ENCODE measurements at regions not wholly inside any gene's neighbourhood (a gene's known extent, or its start where the extent isn't known, plus 50 kb on each side); places are given as distances from the start of the nearest gene placed in this dataset.

DNA sequence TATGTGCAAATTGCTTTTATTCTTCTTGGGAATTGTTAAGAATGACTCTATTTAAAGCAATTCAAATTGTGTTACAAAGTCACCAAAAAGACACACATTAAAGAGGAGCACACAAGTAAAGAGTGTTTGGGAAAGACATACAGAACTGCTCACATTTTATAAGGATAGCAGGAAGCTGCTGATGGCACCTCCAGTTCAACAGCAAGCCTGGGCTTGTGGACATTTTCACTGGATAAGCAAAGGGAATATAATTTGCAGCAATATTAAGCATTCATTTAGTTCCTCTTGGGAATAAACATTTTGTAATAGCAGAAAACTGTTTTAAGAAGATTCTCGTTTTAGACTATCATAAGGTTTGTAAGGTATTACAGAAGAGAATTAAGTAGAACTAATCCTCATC is 1271.9 kb downstream of the ZPLD1 start:
- ATAC-seq, result no peak
- no peak for DNase-seq
- 66 to 78% methylated on average over 1 of the region's 1 CpG for WGBS, 2 donors
- Histone ChIP-seq H3K9me3 (no peaks in the 10 kb centered on the region), H3K4me3 (no peak overlapping the region), H3K4me1 (no peaks in the 10 kb centered on the region), H3K27me3 (no peaks in the 10 kb centered on the region), H3K36me3 (replicated peaks in 1 of 2; ENCODE audit: insufficient read depth in 1 of 2, low read depth in 2 of 2) (no peaks in the 10 kb centered on the region), H3K27ac (no peak overlapping the region)
- intact Hi-C loops (cut with DNase I), result no loop called here
- no peak for TF ChIP-seq POLR2A (IDR thresholded peaks at IDR 0.05)
- TF ChIP-seq CTCF (IDR thresholded peaks at IDR 0.05), result no peak

DNA sequence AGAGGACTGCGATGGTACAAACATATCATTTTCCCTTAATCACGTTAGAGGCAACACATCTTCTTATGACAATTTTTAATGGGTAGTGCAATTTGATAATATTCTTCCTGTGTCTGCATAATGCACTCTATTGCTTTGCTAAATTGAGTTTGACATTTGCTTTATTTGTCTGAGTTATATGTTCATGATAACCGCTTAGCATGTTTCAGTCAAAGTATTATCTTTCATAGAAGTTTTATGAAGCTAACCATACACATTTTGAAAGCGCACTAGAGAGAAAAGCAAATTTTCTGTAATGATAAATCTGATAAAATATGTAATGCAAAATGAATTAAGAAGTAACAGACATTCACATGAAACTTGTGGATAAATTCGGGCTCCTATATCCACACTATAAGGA is 1276.9 kb downstream of the ZPLD1 start:
- Histone ChIP-seq H3K27ac (no peak overlapping the region), H3K9me3 (no peaks in the 10 kb centered on the region), H3K36me3 (replicated peaks in 1 of 2; ENCODE audit: insufficient read depth in 1 of 2, low read depth in 2 of 2) (no peaks in the 10 kb centered on the region), H3K27me3 (no peaks in the 10 kb centered on the region), H3K4me3 (no peak overlapping the region), H3K4me1 (no peaks in the 10 kb centered on the region)
- ATAC-seq (no peak), DNase-seq (no peak)
- 84 to 91% methylated on average over 5 of the region's 5 CpGs for WGBS, 2 donors
- TF ChIP-seq CTCF (IDR thresholded peaks at IDR 0.05), result no peak
- TF ChIP-seq POLR2A (IDR thresholded peaks at IDR 0.05), result no peak
- intact Hi-C loops (cut with DNase I), result no loop called here

- Histone ChIP-seq H3K36me3 (replicated peaks in 1 of 2; ENCODE audit: insufficient read depth in 1 of 2, low read depth in 2 of 2) (no peaks in the 10 kb centered on the region), H3K9me3 (no peaks in the 10 kb centered on the region), H3K4me3 (no peak overlapping the region), H3K27me3 (no peaks in the 10 kb centered on the region), H3K27ac (no peak overlapping the region), H3K4me1 (no peaks in the 10 kb centered on the region)
- intact Hi-C loops (cut with DNase I), result no loop called here
- ATAC-seq, result peak; percentile 21
- DNase-seq, result no peak
- 17 to 19% methylated on average over 1 of the region's 1 CpG for WGBS, 2 donors
- TF ChIP-seq POLR2A (IDR thresholded peaks at IDR 0.05) (no peak), CTCF (IDR thresholded peaks at IDR 0.05) (no peak)
Measured at GRCh38 chr3:103712320-103713008, 1277.6 kb downstream of the ZPLD1 start.

- Histone ChIP-seq H3K27me3 (no peaks in the 10 kb centered on the region), H3K27ac (no peak overlapping the region), H3K4me1 (no peaks in the 10 kb centered on the region), H3K4me3 (no peak overlapping the region), H3K36me3 (replicated peaks in 1 of 2; ENCODE audit: insufficient read depth in 1 of 2, low read depth in 2 of 2) (no peaks in the 10 kb centered on the region), H3K9me3 (no peaks in the 10 kb centered on the region)
- ATAC-seq (no peak), DNase-seq (no peak)
- 53 to 58% methylated on average over 3 of the region's 3 CpGs for WGBS, 2 donors
- intact Hi-C loops (cut with DNase I), result no loop called here
- TF ChIP-seq POLR2A (IDR thresholded peaks at IDR 0.05), result no peak
- TF ChIP-seq CTCF (IDR thresholded peaks at IDR 0.05), result no peak
Measured at GRCh38 chr3:103729547-103729946, 1294.7 kb downstream of the ZPLD1 start.

- H3K4me1 ChIP-seq, result no peaks in the 10 kb centered on the region
- DNase-seq (no peak), ATAC-seq (no peak)
- H3K36me3 ChIP-seq (replicated peaks in 1 of 2; ENCODE audit: insufficient read depth in 1 of 2, low read depth in 2 of 2), result no peaks in the 10 kb centered on the region
- H3K27ac ChIP-seq, result no peak overlapping the region
- TF ChIP-seq CTCF (IDR thresholded peaks at IDR 0.05) (no peak), POLR2A (IDR thresholded peaks at IDR 0.05) (no peak)
- H3K27me3 ChIP-seq, result no peaks in the 10 kb centered on the region
- no peaks in the 10 kb centered on the region for H3K9me3 ChIP-seq
- 74 to 86% methylated on average over 3 of the region's 3 CpGs for WGBS, 2 donors
- H3K4me3 ChIP-seq, result no peak overlapping the region
- intact Hi-C loops (cut with DNase I), result no loop called here
Measured at GRCh38 chr3:103730744-103731143, 1295.9 kb downstream of the ZPLD1 start.

Data from body of pancreas (tissue), 4 donors.